AG04450 (cell line): ENCODE measurements at regions not wholly inside any gene's neighbourhood (a gene's known extent, or its start where the extent isn't known, plus 50 kb on each side); places are given as distances from the start of the nearest gene placed in this dataset.

Source experiments
- CTCF ChIA-PET: fragments of 300-600, 350-600 bp; formaldehyde crosslinking; extraction: SDS; loops from one replicate; lab custom pipeline; 2022; ENCODE audit warnings: antibody characterized with exemption, inconsistent platforms; lab: Charles Lee
- POLR2A ChIA-PET: fragments of 350-600 bp; formaldehyde crosslinking; extraction: SDS; loops from one replicate; lab custom pipeline; 2021; ENCODE audit warnings: antibody characterized with exemption, inconsistent platforms; lab: Yijun Ruan, JAX
- DNase-seq: peaks from one replicate; pipeline ENCODE4 v3.0.0-alpha.2; 2011; ENCODE audit warnings: low read depth, low spot score
- H3K27ac ChIP-seq: one replicate; pipeline ENCODE4 v1.5.1; 2012; ENCODE audit warnings: low read depth, low read length, control low read depth
- H3K27me3 ChIP-seq: one replicate; pipeline ENCODE4 v1.6.0; 2012; ENCODE audit warnings: low read length; ENCODE audit not compliant: control insufficient read depth, insufficient read depth
- H3K4me3 ChIP-seq: 2 replicates; pipeline ENCODE4 v1.5.1; 2011; ENCODE audit warnings: mild to moderate bottlenecking, low read depth, low read length, control low read depth
- H3K9me3 ChIP-seq: 2 replicates; pipeline ENCODE4 v1.5.1; 2012; ENCODE audit warnings: low read length; ENCODE audit not compliant: control insufficient read depth, insufficient read depth
- TF ChIP-seq, protein P1 (sequence below): IDR thresholded peaks from 2 replicates; pipeline ENCODE4 v1.5.1; 2011; ENCODE audit warnings: low read depth, low read length, control low read depth, inconsistent platforms

DNA sequence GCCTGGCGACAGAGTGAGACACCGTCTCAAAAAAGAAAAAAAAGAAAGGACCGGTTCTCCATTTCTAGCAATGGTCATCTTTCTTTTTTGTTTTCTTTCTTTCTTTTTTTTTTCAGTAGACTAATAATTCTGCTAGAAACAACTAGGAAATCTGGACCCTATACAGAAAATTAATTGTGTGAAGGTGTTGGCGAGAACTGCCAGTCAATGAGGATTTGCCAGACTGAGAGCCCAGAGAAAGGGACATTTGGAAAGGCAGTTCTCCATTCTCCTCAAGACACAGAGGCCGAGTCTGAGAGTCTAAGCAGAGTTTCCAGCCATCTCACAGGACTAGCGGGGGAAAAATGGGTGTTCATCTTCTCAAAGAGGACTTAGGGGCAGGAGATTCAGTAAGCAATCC, 123.6 kb upstream of the GPC1 start:
- Histone ChIP-seq H3K27ac (no peak overlapping the region), H3K4me3 (no peak overlapping the region), H3K9me3 (no peaks in the 10 kb centered on the region; the same call in 1 of the 2 replicates), H3K27me3 (peaks cover 2% of the 10 kb centered on the region)
- TF ChIP-seq, protein P1, sequence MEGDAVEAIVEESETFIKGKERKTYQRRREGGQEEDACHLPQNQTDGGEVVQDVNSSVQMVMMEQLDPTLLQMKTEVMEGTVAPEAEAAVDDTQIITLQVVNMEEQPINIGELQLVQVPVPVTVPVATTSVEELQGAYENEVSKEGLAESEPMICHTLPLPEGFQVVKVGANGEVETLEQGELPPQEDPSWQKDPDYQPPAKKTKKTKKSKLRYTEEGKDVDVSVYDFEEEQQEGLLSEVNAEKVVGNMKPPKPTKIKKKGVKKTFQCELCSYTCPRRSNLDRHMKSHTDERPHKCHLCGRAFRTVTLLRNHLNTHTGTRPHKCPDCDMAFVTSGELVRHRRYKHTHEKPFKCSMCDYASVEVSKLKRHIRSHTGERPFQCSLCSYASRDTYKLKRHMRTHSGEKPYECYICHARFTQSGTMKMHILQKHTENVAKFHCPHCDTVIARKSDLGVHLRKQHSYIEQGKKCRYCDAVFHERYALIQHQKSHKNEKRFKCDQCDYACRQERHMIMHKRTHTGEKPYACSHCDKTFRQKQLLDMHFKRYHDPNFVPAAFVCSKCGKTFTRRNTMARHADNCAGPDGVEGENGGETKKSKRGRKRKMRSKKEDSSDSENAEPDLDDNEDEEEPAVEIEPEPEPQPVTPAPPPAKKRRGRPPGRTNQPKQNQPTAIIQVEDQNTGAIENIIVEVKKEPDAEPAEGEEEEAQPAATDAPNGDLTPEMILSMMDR, result no peak
- CTCF ChIA-PET, result no interaction called here
- POLR2A ChIA-PET, result interaction anchor here (0.8 kb wide), 1 partner anchor 79 kb away, joined by 3 read pairs; no protein-coding TSS in a partner anchor
- DNase-seq, result no peak

DNA sequence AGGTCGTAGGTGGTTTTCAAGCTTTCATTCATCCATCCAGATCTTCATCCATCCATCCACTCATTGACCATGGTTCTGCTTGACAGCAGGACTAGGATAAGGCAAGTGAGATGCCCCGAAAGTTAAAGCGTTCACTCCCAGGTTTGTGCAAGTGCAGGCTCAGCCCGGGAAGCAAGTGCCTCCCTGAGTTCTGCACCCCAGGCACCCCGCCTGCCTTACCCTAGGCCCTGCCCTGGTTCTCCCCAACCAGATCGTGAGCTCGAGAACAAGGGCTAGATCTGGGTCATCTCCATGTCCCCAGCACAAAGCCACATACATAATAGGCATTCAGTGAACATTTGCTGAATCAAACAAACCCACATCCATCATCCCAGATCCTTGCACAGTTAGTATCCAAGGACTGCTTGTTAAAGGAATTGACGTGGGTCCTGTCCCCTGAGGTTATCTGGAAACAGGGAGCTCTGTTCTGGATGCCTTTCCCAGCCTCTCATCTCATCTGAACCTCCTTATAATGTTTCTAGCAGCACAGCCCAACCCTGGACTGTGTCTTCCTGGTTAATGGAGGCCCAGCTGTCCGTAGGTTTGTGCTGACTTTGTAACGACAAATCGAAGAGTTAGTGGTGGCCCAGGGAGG, 116.1 kb upstream of the GPC1 start:
- DNase-seq, result no peak
- TF ChIP-seq, protein P1, result no peak
- ChIA-PET POLR2A (interaction anchor here (1.2 kb wide), 1 partner anchor 55 kb away, joined by 7 read pairs; no protein-coding TSS in a partner anchor), CTCF (interaction anchor here (0.5 to 0.9 kb wide), 2 partner anchors 23 to 87 kb away, joined by 3 to 4 read pairs; no protein-coding TSS in a partner anchor)
- Histone ChIP-seq H3K27ac (peak overlapping the region; percentile 57), H3K27me3 (peaks cover 2% of the 10 kb centered on the region), H3K9me3 (peaks cover 8% of the 10 kb centered on the region; the same call in 1 of the 2 replicates), H3K4me3 (no peak overlapping the region)

DNA sequence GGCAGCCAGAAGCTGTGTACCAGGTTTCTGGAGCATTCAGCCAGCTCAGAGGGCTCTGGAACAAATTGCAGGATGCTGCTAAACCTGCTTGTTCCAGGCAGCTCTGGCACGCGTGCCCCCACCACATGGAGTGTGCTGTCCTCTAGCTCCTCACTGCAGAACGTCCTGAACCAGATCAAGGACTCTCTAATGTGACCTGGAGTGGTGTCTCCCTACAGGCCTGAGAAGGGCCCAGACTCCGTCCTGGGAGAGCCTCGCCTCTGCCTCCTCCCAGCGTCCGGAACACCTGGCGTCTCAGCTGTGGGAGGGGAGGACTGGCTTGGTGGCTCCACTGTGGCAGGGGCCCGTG, 115.6 kb upstream of the GPC1 start:
- DNase-seq, result no peak
- POLR2A ChIA-PET, result interaction anchor here (1.2 kb wide), 2 partner anchors 55 to 67 kb away, joined by 5 to 7 read pairs; no protein-coding TSS in a partner anchor
- Histone ChIP-seq H3K4me3 (no peak overlapping the region), H3K27me3 (peaks cover 2% of the 10 kb centered on the region), H3K9me3 (peaks cover 8% of the 10 kb centered on the region; the same call in 1 of the 2 replicates), H3K27ac (peak overlapping the region; percentile 57)
- TF ChIP-seq, protein P1, result no peak
- CTCF ChIA-PET, result interaction anchor here (0.5 to 0.9 kb wide), 2 partner anchors 22 to 87 kb away, joined by 3 to 4 read pairs; no protein-coding TSS in a partner anchor

- TF ChIP-seq, protein P1, result no peak
- ChIA-PET POLR2A (interaction anchor here (1.2 kb wide), 2 partner anchors 54 to 67 kb away, joined by 5 to 7 read pairs; no protein-coding TSS in a partner anchor), CTCF (no interaction called here)
- DNase-seq, result peak; percentile 89
- Histone ChIP-seq H3K27me3 (peaks cover 2% of the 10 kb centered on the region), H3K27ac (peak overlapping the region; percentile 75), H3K4me3 (no peak overlapping the region), H3K9me3 (peaks cover 8% of the 10 kb centered on the region; the same call in 1 of the 2 replicates)
Observed at GRCh38 chr2:240320204-240320993, 115.1 kb upstream of the GPC1 start.
